ENCODE measurements at regions not wholly inside any gene's neighbourhood (a gene's known extent, or its start where the extent isn't known, plus 50 kb on each side); places are given as distances from the start of the nearest gene placed in this dataset.

DNA sequence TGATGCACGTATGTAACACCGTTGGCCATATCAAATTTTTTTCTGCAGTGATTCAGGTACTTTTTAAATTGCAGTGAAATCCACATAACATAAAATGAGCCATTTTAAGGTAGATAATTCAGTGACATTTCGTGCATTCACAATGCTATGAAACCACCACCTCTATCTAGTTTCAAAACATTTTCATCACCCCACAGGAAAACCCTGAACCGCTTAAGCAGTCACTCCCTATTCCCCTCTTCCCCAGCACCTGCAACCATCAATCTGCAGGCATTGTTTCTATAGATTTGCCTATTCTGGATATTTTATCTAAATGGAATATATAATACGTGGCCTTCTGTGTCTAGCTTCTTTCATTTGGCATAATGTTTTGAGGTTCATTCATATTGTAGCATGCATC lies 79.2 kb downstream of the BOD1 start:
- peaks cover 4% of the 10 kb centered on the region for H3K27me3 Mint-ChIP-seq (ENCODE audit: insufficient read depth)
- no peaks in the 10 kb centered on the region for H3K9me3 Mint-ChIP-seq
- TF ChIP-seq, protein P1, sequence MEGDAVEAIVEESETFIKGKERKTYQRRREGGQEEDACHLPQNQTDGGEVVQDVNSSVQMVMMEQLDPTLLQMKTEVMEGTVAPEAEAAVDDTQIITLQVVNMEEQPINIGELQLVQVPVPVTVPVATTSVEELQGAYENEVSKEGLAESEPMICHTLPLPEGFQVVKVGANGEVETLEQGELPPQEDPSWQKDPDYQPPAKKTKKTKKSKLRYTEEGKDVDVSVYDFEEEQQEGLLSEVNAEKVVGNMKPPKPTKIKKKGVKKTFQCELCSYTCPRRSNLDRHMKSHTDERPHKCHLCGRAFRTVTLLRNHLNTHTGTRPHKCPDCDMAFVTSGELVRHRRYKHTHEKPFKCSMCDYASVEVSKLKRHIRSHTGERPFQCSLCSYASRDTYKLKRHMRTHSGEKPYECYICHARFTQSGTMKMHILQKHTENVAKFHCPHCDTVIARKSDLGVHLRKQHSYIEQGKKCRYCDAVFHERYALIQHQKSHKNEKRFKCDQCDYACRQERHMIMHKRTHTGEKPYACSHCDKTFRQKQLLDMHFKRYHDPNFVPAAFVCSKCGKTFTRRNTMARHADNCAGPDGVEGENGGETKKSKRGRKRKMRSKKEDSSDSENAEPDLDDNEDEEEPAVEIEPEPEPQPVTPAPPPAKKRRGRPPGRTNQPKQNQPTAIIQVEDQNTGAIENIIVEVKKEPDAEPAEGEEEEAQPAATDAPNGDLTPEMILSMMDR (conservative IDR thresholded peaks at IDR 0.05): no peak
- Histone ChIP-seq H3K9ac (ENCODE audit: extremely low read depth, low read length, poor library complexity, severe bottlenecking) (no peak overlapping the region), H3K4me1 (ENCODE audit: control insufficient read depth, insufficient read depth, low read length) (no peaks in the 10 kb centered on the region), H3K36me3 (ENCODE audit: control insufficient read depth, insufficient read depth, low read length) (no peaks in the 10 kb centered on the region), H3K9me3 (ENCODE audit: control insufficient read depth, low read length) (no peaks in the 10 kb centered on the region), H3K27me3 (ENCODE audit: control insufficient read depth, insufficient read depth, low read length, poor library complexity, severe bottlenecking) (no peaks in the 10 kb centered on the region), H3K4me3 (ENCODE audit: low read length) (no peak overlapping the region), H3K27ac (ENCODE audit: low read depth, low read length) (no peak overlapping the region)
- 94 to 100% methylated on average over 2 to 5 of the region's 5 CpGs for WGBS, 2 experiments (ENCODE audit: insufficient coverage in 1 of 2, insufficient read length in 1 of 2)
- no peak for DNase-seq
- no peaks in the 10 kb centered on the region for H3K4me1 Mint-ChIP-seq
- H3K4me3 Mint-ChIP-seq: no peak overlapping the region
- H3K27ac Mint-ChIP-seq: no peak overlapping the region
- no peaks in the 10 kb centered on the region for H3K36me3 Mint-ChIP-seq (ENCODE audit: low read depth)

DNA sequence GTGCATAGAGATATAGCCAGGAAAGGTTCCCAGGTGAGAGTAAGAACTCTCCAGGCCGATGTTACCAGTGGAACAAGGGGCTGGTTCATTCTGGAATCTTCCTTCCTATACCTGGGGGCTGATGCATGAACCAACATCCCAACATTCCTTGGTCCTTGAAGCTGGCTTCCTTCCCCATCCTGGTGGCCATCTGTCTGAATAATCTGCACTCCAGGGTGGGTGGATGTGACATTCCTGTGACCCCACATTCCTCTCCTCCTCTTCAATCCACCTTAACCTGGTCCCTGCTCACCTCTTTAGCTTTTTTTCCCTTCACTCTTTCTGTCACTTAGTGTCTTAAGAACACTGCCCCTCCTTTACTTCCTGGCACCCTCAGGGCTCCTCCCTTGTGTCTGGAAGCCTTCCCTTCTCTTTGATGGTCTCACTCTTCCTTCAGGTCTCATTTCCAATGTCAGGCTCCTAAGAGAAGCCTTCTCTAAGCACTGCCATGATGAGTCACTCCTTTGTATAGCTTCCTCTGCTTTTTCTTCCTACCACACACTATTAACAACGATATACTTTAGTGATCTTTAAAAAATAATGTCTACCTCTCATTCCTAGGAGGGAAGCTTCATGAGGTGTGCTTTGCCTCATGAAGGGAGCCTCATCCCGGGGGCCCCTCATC lies 80.3 kb downstream of the BOD1 start:
- Mint-ChIP-seq H3K27me3 (ENCODE audit: insufficient read depth) (peaks cover 4% of the 10 kb centered on the region), H3K36me3 (ENCODE audit: low read depth) (no peaks in the 10 kb centered on the region), H3K4me1 (no peaks in the 10 kb centered on the region), H3K27ac (no peak overlapping the region), H3K9me3 (no peaks in the 10 kb centered on the region), H3K4me3 (no peak overlapping the region)
- Histone ChIP-seq H3K4me1 (ENCODE audit: control insufficient read depth, insufficient read depth, low read length) (no peaks in the 10 kb centered on the region), H3K36me3 (ENCODE audit: control insufficient read depth, insufficient read depth, low read length) (no peaks in the 10 kb centered on the region), H3K27ac (ENCODE audit: low read depth, low read length) (no peak overlapping the region), H3K9ac (ENCODE audit: extremely low read depth, low read length, poor library complexity, severe bottlenecking) (no peak overlapping the region), H3K9me3 (ENCODE audit: control insufficient read depth, low read length) (no peaks in the 10 kb centered on the region), H3K27me3 (ENCODE audit: control insufficient read depth, insufficient read depth, low read length, poor library complexity, severe bottlenecking) (no peaks in the 10 kb centered on the region), H3K4me3 (ENCODE audit: low read length) (no peak overlapping the region)
- no peak for DNase-seq
- TF ChIP-seq, protein P1 (conservative IDR thresholded peaks at IDR 0.05): no peak
- WGBS, 2 experiments (ENCODE audit: insufficient coverage in 1 of 2, insufficient read length in 1 of 2): 90 to 92% methylated on average over 2 to 3 of the region's 3 CpGs

GRCh38 chr5:173535166-173535975 lies 81.1 kb downstream of the BOD1 start:
- H3K9me3 ChIP-seq (ENCODE audit: control insufficient read depth, low read length): no peaks in the 10 kb centered on the region
- no peaks in the 10 kb centered on the region for H3K9me3 Mint-ChIP-seq
- no peak overlapping the region for H3K27ac Mint-ChIP-seq
- 87 to 88% methylated on average over 1 of the region's 1 CpG for WGBS, 2 experiments (ENCODE audit: insufficient coverage in 1 of 2, insufficient read length in 1 of 2)
- H3K9ac ChIP-seq (ENCODE audit: extremely low read depth, low read length, poor library complexity, severe bottlenecking): no peak overlapping the region
- H3K4me1 ChIP-seq (ENCODE audit: control insufficient read depth, insufficient read depth, low read length): no peaks in the 10 kb centered on the region
- DNase-seq: no peak
- TF ChIP-seq, protein P1 (conservative IDR thresholded peaks at IDR 0.05): no peak
- no peaks in the 10 kb centered on the region for H3K36me3 Mint-ChIP-seq (ENCODE audit: low read depth)
- H3K27me3 Mint-ChIP-seq (ENCODE audit: insufficient read depth): peaks cover 4% of the 10 kb centered on the region
- no peaks in the 10 kb centered on the region for H3K36me3 ChIP-seq (ENCODE audit: control insufficient read depth, insufficient read depth, low read length)
- no peaks in the 10 kb centered on the region for H3K4me1 Mint-ChIP-seq
- no peaks in the 10 kb centered on the region for H3K27me3 ChIP-seq (ENCODE audit: control insufficient read depth, insufficient read depth, low read length, poor library complexity, severe bottlenecking)
- no peak overlapping the region for H3K4me3 Mint-ChIP-seq
- no peak overlapping the region for H3K4me3 ChIP-seq (ENCODE audit: low read length)
- H3K27ac ChIP-seq (ENCODE audit: low read depth, low read length): no peak overlapping the region
